ENCODE measurements at regions not wholly inside any gene's neighbourhood (a gene's known extent, or its start where the extent isn't known, plus 50 kb on each side); places are given as distances from the start of the nearest gene placed in this dataset.

GRCh38 chr4:74608151-74608949, 163.4 kb downstream of the AREG start:
- FAIRE-seq (no peak), ATAC-seq (no peak), DNase-seq (ENCODE audit: low spot score) (no peak)
- H3K36me3 ChIP-seq (replicated peaks in 1 of 2; ENCODE audit: control insufficient read depth in 1 of 2, insufficient read depth in 2 of 2, low read length in 2 of 2), result no peaks in the 10 kb centered on the region
- H3K79me2 ChIP-seq (ENCODE audit: insufficient read depth, low read length), result no peaks in the 10 kb centered on the region
- no peak overlapping the region for H3K9ac ChIP-seq (ENCODE audit: insufficient read depth, low read depth, low read length)
- H3K4me3 ChIP-seq (replicated peaks in 1 of 3; ENCODE audit: insufficient read depth in 1 of 3, low read depth in 2 of 3, low read length in 3 of 3), result no peak overlapping the region
- H3K4me1 ChIP-seq (ENCODE audit: insufficient read depth, low read length), result no peaks in the 10 kb centered on the region
- no peaks in the 10 kb centered on the region for H3K9me3 ChIP-seq (ENCODE audit: low read length)
- no TSS peak for BruUV-seq (replicated peaks)
- H3K4me2 ChIP-seq (ENCODE audit: low read depth, low read length), result no peak overlapping the region
- H2AFZ ChIP-seq (ENCODE audit: low read length), result no peak overlapping the region
- H3K27me3 ChIP-seq (ENCODE audit: control insufficient read depth in 1 of 2, insufficient read depth in 2 of 2, low read length in 2 of 2), result no peaks in the 10 kb centered on the region
- intact Hi-C loops (cut with micrococcal nuclease; ENCODE audit: unreplicated experiment), result no loop called here
- ChIA-PET POLR2A (no interaction called here), CTCF (ENCODE audit: low intra/inter-chr PET ratio, low total read pairs) (no interaction called here)
- TF ChIP-seq ZBTB2 (CRISPR knock-in tag; IDR thresholded peaks at IDR 0.05; ENCODE audit: low read depth), result no peak
- TF ChIP-seq ZNF644 (CRISPR knock-in tag; IDR thresholded peaks at IDR 0.05; ENCODE audit: low read depth), result peak; percentile 55
- peak; percentile 70 for TF ChIP-seq FOSL2 (CRISPR knock-in tag; IDR thresholded peaks at IDR 0.05)
- H4K20me1 ChIP-seq (ENCODE audit: insufficient read depth, low read length), result no peaks in the 10 kb centered on the region
- in situ Hi-C loops (cut with HindIII; ENCODE audit: extremely low pct_ligation_motif_present, low pct_unique_long_range_greater_than_20kb), result no loop called here
- no peak overlapping the region for H3K27ac ChIP-seq (ENCODE audit: extremely low read length, insufficient read depth, low read length)
- WGBS (ENCODE audit: low lambda C conversion rate), result 82% methylated on average over 2 of the region's 2 CpGs

GRCh38 chr4:74610491-74610890, 165.6 kb downstream of the AREG start:
- FAIRE-seq, result no peak
- H3K4me2 ChIP-seq (ENCODE audit: low read depth, low read length), result no peak overlapping the region
- H3K36me3 ChIP-seq (replicated peaks in 1 of 2; ENCODE audit: control insufficient read depth in 1 of 2, insufficient read depth in 2 of 2, low read length in 2 of 2), result no peaks in the 10 kb centered on the region
- no peaks in the 10 kb centered on the region for H3K27me3 ChIP-seq (ENCODE audit: control insufficient read depth in 1 of 2, insufficient read depth in 2 of 2, low read length in 2 of 2)
- H3K4me3 ChIP-seq (replicated peaks in 1 of 3; ENCODE audit: insufficient read depth in 1 of 3, low read depth in 2 of 3, low read length in 3 of 3), result no peak overlapping the region
- in situ Hi-C loops (cut with HindIII; ENCODE audit: extremely low pct_ligation_motif_present, low pct_unique_long_range_greater_than_20kb), result no loop called here
- POLR2A ChIA-PET, result no interaction called here
- H3K9me3 ChIP-seq (ENCODE audit: low read length), result no peaks in the 10 kb centered on the region
- CTCF ChIA-PET (ENCODE audit: low intra/inter-chr PET ratio, low total read pairs), result no interaction called here
- no TSS peak for BruUV-seq (replicated peaks)
- no peak for ATAC-seq
- DNase-seq (ENCODE audit: low spot score), result no peak
- H3K27ac ChIP-seq (ENCODE audit: extremely low read length, insufficient read depth, low read length), result no peak overlapping the region
- no peaks in the 10 kb centered on the region for H3K79me2 ChIP-seq (ENCODE audit: insufficient read depth, low read length)
- WGBS (ENCODE audit: low lambda C conversion rate), result 58% methylated on average over 2 of the region's 2 CpGs
- no peaks in the 10 kb centered on the region for H3K4me1 ChIP-seq (ENCODE audit: insufficient read depth, low read length)
- no peak overlapping the region for H3K9ac ChIP-seq (ENCODE audit: insufficient read depth, low read depth, low read length)
- H4K20me1 ChIP-seq (ENCODE audit: insufficient read depth, low read length), result no peaks in the 10 kb centered on the region
- intact Hi-C loops (cut with micrococcal nuclease; ENCODE audit: unreplicated experiment), result no loop called here
- H2AFZ ChIP-seq (ENCODE audit: low read length), result no peak overlapping the region
- TF ChIP-seq NR2C2 (CRISPR knock-in tag; IDR thresholded peaks at IDR 0.05; ENCODE audit: borderline replicate concordance), result no peak
- no peak for TF ChIP-seq KLF13 (CRISPR knock-in tag; IDR thresholded peaks at IDR 0.05)
- TF ChIP-seq HCFC1 (IDR thresholded peaks at IDR 0.05; ENCODE audit: low read depth, low read length), result no peak
- no peak for TF ChIP-seq ZNF816 (CRISPR knock-in tag; IDR thresholded peaks at IDR 0.05; ENCODE audit: borderline replicate concordance)
- TF ChIP-seq IKZF4 (CRISPR knock-in tag; IDR thresholded peaks at IDR 0.05; ENCODE audit: borderline replicate concordance, low read depth, not compliant biosample characterization), result no peak
- TF ChIP-seq ATF7 (IDR thresholded peaks at IDR 0.05), result no peak
- TF ChIP-seq ATF7 (CRISPR knock-in tag; IDR thresholded peaks at IDR 0.05), result no peak
- no peak for TF ChIP-seq EHMT2 (IDR thresholded peaks at IDR 0.05; ENCODE audit: borderline replicate concordance, low read depth, low read length)
- no peak for TF ChIP-seq CENPT (CRISPR knock-in tag; IDR thresholded peaks at IDR 0.05; ENCODE audit: low read depth)
- TF ChIP-seq ZNF382 (CRISPR knock-in tag; IDR thresholded peaks at IDR 0.05; ENCODE audit: borderline replicate concordance), result no peak
- TF ChIP-seq, protein P1, sequence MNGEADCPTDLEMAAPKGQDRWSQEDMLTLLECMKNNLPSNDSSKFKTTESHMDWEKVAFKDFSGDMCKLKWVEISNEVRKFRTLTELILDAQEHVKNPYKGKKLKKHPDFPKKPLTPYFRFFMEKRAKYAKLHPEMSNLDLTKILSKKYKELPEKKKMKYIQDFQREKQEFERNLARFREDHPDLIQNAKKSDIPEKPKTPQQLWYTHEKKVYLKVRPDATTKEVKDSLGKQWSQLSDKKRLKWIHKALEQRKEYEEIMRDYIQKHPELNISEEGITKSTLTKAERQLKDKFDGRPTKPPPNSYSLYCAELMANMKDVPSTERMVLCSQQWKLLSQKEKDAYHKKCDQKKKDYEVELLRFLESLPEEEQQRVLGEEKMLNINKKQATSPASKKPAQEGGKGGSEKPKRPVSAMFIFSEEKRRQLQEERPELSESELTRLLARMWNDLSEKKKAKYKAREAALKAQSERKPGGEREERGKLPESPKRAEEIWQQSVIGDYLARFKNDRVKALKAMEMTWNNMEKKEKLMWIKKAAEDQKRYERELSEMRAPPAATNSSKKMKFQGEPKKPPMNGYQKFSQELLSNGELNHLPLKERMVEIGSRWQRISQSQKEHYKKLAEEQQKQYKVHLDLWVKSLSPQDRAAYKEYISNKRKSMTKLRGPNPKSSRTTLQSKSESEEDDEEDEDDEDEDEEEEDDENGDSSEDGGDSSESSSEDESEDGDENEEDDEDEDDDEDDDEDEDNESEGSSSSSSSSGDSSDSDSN (CRISPR knock-in tag; IDR thresholded peaks at IDR 0.05), result no peak
- TF ChIP-seq MAF1 (CRISPR knock-in tag; IDR thresholded peaks at IDR 0.05; ENCODE audit: borderline replicate concordance), result no peak
- TF ChIP-seq ZNF776 (CRISPR knock-in tag; IDR thresholded peaks at IDR 0.05), result no peak
